Stimulated activated naive CD8-positive, alpha-beta T cell treated with anti-CD3 and anti-CD28 coated beads, Interleukin-15, Interleukin-2, amounts not matched to agents 100 U/mL and 50 U/mL, for 24 hours (primary cell): ENCODE measurements at regions not wholly inside any gene's neighbourhood (a gene's known extent, or its start where the extent isn't known, plus 50 kb on each side); places are given as distances from the start of the nearest gene placed in this dataset.

ENCODE experiments used
- ATAC-seq: fragments of 150-1000 bp; cut with Tn5 transposase; one replicate; pipeline ENCODE4 v1.10.0; 2021
- DNase-seq: peaks from one replicate; pipeline ENCODE4 v3.0.0; 2021

DNA sequence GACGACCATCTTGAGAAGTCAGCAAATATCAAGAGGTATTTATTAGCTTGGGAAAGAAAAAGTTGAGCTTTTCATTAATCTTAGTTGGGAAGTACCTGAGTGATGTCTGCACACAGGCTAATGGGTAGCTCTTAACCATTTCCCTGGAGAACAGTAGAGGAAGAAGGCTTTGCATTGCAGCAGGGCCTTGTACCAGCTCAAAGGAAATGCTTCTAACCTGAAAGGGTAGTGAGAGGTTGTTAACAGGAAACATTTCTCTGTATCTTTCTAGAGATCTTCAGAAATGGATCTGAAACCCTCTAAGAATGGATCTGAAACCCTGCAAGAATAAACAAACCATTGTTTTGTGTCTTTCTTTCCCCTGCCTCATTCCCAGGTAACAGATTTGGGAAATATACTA, 393.3 kb downstream of the PLK2 start:
- ATAC-seq = no peak
- no peak for DNase-seq

- DNase-seq (no peak), ATAC-seq (no peak)
Measured at GRCh38 chr5:58066076-58066475, 393.8 kb downstream of the PLK2 start.

DNA sequence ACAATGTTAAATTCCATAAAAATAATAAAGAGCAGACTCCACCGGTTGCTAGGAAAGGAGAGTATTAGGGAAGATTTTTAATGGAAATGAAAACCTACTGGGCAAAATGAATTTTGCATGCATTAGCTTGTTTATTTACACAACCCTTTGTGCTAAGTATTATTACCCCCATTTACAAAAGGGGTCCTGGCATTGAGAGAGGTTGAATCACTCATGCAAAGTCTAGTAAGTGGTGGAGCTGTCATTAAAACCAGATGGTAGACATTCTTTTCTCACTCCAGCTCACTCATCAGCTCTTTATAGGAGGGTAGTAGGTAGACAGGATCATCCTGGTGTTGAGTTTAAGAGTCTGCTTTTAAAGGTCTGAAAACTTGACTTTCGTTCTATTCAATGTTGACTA, 395.1 kb downstream of the PLK2 start:
- DNase-seq = no peak
- ATAC-seq = no peak

- no peak for ATAC-seq
- DNase-seq = no peak
Measured at GRCh38 chr5:58060996-58061395, 398.9 kb downstream of the PLK2 start.

GRCh38 chr5:58057324-58057723, 402.6 kb downstream of the PLK2 start:
- ATAC-seq (no peak), DNase-seq (no peak)

GRCh38 chr5:58056546-58056945, 403.3 kb downstream of the PLK2 start:
- ATAC-seq = no peak
- no peak for DNase-seq

- DNase-seq = no peak
- ATAC-seq = no peak
Measured at GRCh38 chr5:58054018-58054417, 405.9 kb downstream of the PLK2 start.

DNA sequence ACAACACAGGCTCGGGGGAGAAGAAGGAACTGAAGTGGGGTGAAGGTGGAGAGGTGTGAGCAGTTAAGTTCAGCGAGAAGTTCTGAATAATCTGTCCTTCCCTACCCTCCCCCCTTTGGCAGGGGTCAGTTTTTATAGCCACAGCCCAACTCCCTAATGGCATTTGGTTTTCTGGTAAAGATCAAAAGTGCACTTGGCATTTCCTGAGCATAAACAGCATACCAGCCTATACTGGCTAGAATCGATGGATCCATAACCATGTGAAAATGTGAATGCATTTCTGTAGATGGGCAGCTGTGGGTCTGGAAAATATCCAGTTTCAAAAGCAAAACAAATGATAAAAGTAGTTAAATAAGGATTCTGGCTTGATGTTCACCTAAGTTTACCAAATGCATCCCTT, 410.9 kb downstream of the PLK2 start:
- no peak for ATAC-seq
- DNase-seq = no peak

DNA sequence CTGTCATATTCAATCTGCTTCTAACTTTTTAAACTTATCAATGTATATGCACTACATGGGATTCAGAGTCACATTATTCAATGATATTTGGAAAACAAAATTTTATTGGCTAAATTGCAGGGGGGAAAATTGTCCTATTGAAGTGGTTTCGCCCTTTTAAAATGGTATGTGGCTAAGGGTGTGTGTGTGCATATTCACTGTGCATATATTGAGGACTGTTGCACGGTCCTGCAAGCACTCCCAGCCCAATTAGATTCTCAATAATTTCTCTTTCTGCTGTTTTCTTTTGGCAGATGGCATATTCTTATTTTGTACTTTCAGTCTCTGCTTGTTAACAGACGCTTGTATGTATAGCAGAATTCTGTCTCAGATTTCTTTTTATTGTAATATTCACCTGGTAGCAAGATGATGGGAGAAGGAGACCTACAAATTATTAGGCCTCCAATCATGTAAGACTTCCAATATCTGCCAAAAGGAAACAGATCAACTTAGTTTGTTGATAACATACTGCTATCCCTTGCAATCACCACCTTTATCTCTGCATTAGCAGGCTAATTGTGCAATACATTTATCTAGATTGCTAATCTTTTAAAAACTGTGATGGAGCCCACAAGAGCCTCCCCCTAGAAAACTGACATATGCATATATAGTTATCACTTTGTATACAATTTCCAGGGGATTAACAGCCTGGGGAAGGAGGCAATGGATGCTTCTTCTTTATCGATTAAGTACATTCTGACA, 411.5 kb downstream of the PLK2 start:
- ATAC-seq (no peak), DNase-seq (no peak)

GRCh38 chr5:58046371-58046770, 413.5 kb downstream of the PLK2 start:
- no peak for DNase-seq

DNA sequence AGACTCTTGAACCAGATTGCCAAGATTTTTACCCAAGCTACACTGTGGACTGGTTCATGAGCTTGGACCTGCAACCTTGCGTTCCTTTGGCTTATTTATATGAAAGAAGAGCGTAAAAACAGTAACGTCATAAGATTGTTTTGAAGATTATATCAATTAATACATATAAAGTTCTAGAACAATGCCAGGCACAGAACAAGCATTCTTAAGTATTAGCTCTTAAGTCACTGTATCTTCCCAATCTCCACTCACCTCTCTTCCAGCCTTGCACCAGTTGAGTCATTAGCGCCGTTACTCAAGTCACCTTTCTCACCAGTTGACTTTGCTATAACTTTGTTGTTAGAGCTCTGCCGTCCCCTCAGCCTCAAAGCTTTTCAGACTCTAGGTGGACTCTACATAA, 415.7 kb downstream of the PLK2 start:
- DNase-seq (no peak), ATAC-seq (no peak)

More at GRCh38 chr5:58046371-58046770, 413.5 kb downstream of the PLK2 start:
- no peak for ATAC-seq

- DNase-seq = no peak
Measured at GRCh38 chr5:58043032-58043945, 416.6 kb downstream of the PLK2 start.

DNA sequence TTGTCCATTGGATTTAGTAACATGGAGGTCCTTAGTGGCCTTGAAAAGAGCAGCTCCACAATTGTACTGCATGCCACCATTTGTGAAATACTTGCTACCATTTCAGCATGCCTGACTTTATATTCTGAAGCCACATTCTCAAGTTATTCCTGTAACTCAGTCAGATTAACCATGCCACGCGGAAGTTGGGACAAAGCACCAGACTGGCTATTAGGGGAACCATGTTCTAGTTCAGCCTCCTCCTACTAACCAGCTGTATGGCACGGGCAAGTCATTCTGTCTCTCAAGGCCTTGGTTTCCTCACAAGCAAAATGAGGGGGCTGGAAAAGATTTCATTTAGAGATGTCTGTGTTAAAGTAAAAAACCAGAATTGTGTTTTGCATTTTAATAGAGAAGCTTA, 418.0 kb downstream of the PLK2 start:
- no peak for DNase-seq
- ATAC-seq = no peak

More at GRCh38 chr5:58043032-58043945, 416.6 kb downstream of the PLK2 start:
- ATAC-seq = no peak

GRCh38 chr5:58040846-58041245, 419.0 kb downstream of the PLK2 start:
- no peak for DNase-seq
- ATAC-seq = no peak

DNA sequence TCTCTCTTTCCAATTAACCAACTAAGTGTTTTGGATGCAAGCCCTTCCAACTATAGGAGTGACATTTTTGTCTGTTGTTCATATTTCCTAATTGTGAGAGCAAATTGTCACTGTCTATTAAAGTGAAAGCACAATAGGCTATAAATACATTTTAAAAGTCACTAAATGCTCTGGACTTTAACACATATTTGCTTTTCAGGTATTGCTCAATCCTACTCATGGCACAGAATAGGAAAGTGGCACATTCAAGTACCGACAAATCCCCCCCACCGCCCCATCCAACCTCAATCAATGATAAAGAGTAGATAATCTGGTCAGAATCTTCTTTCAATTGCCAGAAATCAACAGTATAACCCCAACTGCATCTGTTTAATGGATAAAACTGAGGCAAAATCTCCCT, 419.8 kb downstream of the PLK2 start:
- no peak for DNase-seq
- ATAC-seq = no peak

DNA sequence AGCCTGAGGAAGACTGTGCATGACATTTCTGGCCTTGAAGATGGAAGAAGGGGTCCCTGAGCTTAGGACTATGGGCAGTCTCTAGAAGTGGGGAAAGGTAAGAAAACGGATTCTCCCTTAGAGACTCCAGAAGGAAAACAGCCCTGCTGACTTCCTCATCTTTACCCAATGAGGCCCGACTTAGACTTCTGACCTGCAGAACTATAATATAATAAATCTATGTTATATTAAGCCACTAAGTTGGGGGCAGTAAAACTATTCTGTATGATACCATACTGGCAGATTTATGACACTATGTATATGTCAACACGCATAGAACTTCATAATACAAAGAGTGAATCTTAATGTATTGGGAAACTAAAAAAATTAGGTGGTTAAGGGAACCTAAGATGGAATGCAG, 422.0 kb downstream of the PLK2 start:
- ATAC-seq (no peak), DNase-seq (no peak)

GRCh38 chr5:58025809-58026208, 434.1 kb downstream of the PLK2 start:
- DNase-seq = no peak
- ATAC-seq = no peak

DNA sequence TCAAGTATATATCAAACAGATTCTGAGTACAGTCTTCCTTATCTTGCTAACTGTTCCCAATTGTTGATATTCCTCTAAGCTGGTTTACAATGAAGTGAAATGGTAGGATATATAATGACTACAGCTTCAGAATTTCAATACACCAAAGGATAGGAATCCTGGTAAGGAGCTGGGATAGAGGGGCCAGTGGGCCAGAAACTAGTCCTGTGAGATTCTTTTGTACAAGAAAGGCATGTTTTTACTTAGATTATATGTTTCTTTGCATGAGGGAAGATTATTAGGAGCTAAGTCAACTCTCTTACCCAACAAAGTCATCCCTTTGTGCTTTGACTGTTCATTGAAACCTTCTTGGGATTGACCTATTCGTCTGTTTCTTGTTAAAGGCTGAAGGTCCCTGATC, 435.7 kb downstream of the PLK2 start:
- ATAC-seq = no peak
- DNase-seq = no peak

- no peak for ATAC-seq
Measured at GRCh38 chr5:58022055-58022454, 437.8 kb downstream of the PLK2 start.

DNA sequence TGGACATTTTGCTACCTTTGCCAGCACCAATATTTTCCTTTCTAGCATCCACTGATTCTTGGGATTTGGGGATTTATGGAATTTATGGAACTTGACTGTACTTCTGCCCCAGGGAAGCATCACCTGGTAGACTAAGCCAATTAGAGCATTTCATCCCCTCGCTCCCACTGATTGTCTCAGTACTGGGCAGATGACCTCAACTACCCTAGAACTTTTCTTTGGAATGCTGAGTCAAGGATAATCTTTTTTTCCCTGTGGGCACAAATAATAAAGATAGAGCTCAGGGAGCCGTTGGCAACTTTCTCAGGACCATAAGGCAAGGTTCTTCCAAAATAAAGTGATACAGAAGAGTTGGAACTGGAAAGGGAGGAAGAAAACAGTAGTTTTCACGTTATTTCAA, 438.4 kb downstream of the PLK2 start:
- ATAC-seq = no peak
- DNase-seq = no peak

More at GRCh38 chr5:58022055-58022454, 437.8 kb downstream of the PLK2 start:
- no peak for DNase-seq

DNA sequence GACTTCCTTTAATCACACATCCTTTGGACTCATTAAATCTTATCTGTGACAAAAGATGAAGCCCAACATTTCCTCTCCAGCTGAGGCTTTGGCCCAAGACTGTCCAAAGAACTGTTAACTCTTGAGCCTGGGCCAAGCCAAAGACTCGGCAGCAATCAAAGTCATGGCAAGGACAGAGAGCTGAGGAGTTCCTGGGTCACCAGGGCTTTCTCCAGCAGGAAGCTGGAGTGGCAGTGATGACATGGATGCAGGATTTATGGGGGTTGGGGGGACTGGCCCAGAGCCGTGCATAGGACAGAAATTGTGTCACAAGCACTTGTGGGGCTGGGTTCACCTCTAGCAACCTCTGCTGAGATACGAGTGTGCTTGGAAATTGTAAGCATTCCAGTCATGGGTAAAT, 440.3 kb downstream of the PLK2 start:
- DNase-seq = no peak

GRCh38 chr5:58018016-58018415, 441.9 kb downstream of the PLK2 start:
- no peak for ATAC-seq
- DNase-seq = no peak

More for the DNA sequence above, 440.3 kb downstream of the PLK2 start:
- no peak for ATAC-seq

DNA sequence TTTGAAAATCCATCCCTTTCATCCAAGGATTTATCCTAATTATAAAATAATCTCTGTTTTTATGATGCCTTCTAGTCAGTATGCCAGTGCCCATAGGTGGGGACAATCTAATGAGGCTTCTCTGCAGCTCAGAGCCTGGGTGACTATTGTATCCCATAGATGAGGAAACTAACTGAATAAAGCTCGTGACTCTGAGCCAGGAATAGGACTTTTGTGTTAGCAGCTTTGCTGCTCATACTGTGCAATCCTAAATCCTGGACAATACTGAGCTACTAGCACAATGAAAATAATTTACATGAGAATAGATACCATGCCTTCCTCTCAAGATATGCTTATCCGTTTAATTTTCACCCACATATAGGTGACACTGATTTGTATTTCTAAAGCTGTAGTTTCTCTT, 443.0 kb downstream of the PLK2 start:
- DNase-seq (no peak), ATAC-seq (no peak)
